ENCODE measurements at regions not wholly inside any gene's neighbourhood (a gene's known extent, or its start where the extent isn't known, plus 50 kb on each side); places are given as distances from the start of the nearest gene placed in this dataset.

DNA sequence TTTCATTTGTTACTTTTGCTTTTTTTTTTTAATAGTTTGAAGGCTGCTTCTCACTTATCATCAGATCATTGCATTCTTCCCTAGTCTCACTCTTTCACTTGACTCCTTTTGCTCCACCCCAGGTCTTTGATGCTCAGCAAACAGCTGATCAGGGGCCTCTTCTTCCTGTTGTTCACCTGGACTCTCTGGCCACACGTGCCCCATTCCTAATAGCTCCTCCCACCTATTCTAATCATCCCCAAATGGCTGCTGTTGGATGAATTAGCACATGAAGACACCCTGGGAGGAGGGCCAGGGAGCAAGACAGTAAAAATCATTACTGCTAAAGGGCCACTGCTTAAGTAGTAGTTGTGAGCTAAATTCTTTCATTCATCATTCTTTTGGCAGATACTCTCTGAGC is 119.5 kb downstream of the MAB21L3 start:
- Histone ChIP-seq H3K4me3 (ENCODE audit: insufficient read depth, low read length) (no peak overlapping the region), H2AFZ (ENCODE audit: low read length) (no peak overlapping the region), H3K27me3 (ENCODE audit: insufficient read depth, low read length) (no peaks in the 10 kb centered on the region), H3K79me2 (ENCODE audit: insufficient read depth, low read length) (no peaks in the 10 kb centered on the region), H3K36me3 (ENCODE audit: insufficient read depth, low read length) (no peaks in the 10 kb centered on the region), H3K4me2 (ENCODE audit: insufficient read depth, low read length) (no peak overlapping the region), H3K4me1 (ENCODE audit: insufficient read depth, low read length) (no peaks in the 10 kb centered on the region), H3K9me3 (ENCODE audit: low read depth, low read length) (no peaks in the 10 kb centered on the region), H4K20me1 (ENCODE audit: insufficient read depth, low read length) (no peaks in the 10 kb centered on the region), H3K27ac (ENCODE audit: low read depth, low read length) (no peak overlapping the region)
- no peak for DNase-seq (ENCODE audit: insufficient read length, low spot score, missing footprints)
- TF ChIP-seq, protein P1, sequence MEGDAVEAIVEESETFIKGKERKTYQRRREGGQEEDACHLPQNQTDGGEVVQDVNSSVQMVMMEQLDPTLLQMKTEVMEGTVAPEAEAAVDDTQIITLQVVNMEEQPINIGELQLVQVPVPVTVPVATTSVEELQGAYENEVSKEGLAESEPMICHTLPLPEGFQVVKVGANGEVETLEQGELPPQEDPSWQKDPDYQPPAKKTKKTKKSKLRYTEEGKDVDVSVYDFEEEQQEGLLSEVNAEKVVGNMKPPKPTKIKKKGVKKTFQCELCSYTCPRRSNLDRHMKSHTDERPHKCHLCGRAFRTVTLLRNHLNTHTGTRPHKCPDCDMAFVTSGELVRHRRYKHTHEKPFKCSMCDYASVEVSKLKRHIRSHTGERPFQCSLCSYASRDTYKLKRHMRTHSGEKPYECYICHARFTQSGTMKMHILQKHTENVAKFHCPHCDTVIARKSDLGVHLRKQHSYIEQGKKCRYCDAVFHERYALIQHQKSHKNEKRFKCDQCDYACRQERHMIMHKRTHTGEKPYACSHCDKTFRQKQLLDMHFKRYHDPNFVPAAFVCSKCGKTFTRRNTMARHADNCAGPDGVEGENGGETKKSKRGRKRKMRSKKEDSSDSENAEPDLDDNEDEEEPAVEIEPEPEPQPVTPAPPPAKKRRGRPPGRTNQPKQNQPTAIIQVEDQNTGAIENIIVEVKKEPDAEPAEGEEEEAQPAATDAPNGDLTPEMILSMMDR (IDR thresholded peaks at IDR 0.05; ENCODE audit: extremely low read depth, low read depth, low read length), result no peak

DNA sequence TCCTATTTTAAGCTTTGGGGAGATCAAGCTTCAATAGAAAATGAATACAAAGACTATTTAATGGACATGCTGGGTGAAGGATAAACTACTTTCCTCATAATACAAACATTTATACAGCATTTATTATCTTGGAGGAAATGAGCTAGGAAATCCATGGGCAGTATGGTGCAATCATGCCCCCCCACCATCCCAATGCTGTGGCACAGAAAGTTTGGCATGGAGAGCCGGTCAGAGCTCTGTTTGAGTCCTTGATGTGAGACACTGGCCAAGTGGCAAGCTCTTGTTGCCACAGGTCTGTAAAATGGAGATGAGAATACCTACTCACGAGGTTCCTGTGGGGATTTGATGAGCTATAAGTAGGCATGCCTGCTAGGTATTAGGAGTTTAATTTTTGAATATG is 120.6 kb downstream of the MAB21L3 start:
- no peaks in the 10 kb centered on the region for H3K27me3 ChIP-seq (ENCODE audit: insufficient read depth, low read length)
- TF ChIP-seq, protein P1 (IDR thresholded peaks at IDR 0.05; ENCODE audit: extremely low read depth, low read depth, low read length), result no peak

DNA sequence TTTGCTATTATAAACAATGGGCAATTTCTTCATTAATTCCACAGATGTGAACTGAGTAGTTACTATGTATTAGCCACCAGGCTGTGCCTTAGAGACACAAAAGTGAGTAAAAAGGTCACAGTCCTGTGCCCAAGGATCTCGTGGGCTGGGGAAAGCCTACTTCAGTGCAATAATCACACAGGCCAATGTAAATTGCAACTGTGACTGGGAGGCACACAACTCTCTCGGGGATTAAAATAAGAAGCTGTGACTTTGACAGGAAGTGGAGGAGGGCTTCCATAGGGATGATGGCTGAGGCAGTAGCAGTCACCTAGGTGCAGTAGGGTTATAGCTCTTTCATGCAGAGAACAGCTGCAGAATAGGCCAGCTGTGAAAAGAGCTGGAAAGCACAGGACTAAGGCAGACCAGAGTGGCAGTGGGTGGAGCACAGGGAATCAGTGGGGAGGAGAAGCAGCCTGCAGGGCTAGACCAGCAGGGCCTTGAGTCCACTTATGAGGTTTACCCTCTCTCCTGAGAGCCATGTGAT is 121.9 kb downstream of the MAB21L3 start:
- Histone ChIP-seq H3K4me3 (ENCODE audit: insufficient read depth, low read length) (no peak overlapping the region), H3K36me3 (ENCODE audit: insufficient read depth, low read length) (no peaks in the 10 kb centered on the region), H3K27me3 (ENCODE audit: insufficient read depth, low read length) (no peaks in the 10 kb centered on the region), H2AFZ (ENCODE audit: low read length) (no peak overlapping the region), H3K4me2 (ENCODE audit: insufficient read depth, low read length) (no peak overlapping the region), H3K9me3 (ENCODE audit: low read depth, low read length) (no peaks in the 10 kb centered on the region), H4K20me1 (ENCODE audit: insufficient read depth, low read length) (no peaks in the 10 kb centered on the region), H3K27ac (ENCODE audit: low read depth, low read length) (no peak overlapping the region), H3K4me1 (ENCODE audit: insufficient read depth, low read length) (no peaks in the 10 kb centered on the region), H3K79me2 (ENCODE audit: insufficient read depth, low read length) (no peaks in the 10 kb centered on the region)
- DNase-seq (ENCODE audit: insufficient read length, low spot score, missing footprints), result no peak
- TF ChIP-seq, protein P1 (IDR thresholded peaks at IDR 0.05; ENCODE audit: extremely low read depth, low read depth, low read length), result no peak

More for the DNA sequence above, 120.6 kb downstream of the MAB21L3 start:
- Histone ChIP-seq H3K27ac (ENCODE audit: low read depth, low read length) (no peak overlapping the region), H3K4me1 (ENCODE audit: insufficient read depth, low read length) (no peaks in the 10 kb centered on the region), H3K79me2 (ENCODE audit: insufficient read depth, low read length) (no peaks in the 10 kb centered on the region), H3K36me3 (ENCODE audit: insufficient read depth, low read length) (no peaks in the 10 kb centered on the region), H3K4me3 (ENCODE audit: insufficient read depth, low read length) (no peak overlapping the region), H2AFZ (ENCODE audit: low read length) (no peak overlapping the region), H3K4me2 (ENCODE audit: insufficient read depth, low read length) (no peak overlapping the region), H4K20me1 (ENCODE audit: insufficient read depth, low read length) (no peaks in the 10 kb centered on the region), H3K9me3 (ENCODE audit: low read depth, low read length) (no peaks in the 10 kb centered on the region)
- DNase-seq (ENCODE audit: insufficient read length, low spot score, missing footprints), result no peak

DNA sequence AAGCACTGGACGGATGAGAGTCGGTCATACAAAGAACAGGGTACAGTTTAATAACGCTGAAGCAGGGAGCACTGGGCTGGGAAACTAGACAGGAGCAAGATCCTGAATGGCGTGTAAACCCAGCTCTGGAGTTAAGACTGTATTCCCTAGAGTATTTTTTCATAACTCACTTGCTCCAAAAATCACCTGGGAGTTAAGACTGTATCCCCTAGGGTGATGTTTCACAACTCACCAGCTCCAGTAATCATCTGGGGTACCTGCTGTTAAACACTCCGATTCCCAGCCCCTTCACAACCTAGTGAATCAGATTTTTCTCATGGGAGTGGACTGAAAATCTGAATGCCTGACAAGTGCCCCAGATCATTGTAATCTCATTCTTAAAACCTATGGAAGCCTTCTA is 123.2 kb downstream of the MAB21L3 start:
- no peak overlapping the region for H3K27ac ChIP-seq (ENCODE audit: low read depth, low read length)
- H4K20me1 ChIP-seq (ENCODE audit: insufficient read depth, low read length), result no peaks in the 10 kb centered on the region
- TF ChIP-seq, protein P1 (IDR thresholded peaks at IDR 0.05; ENCODE audit: extremely low read depth, low read depth, low read length), result no peak
- no peaks in the 10 kb centered on the region for H3K9me3 ChIP-seq (ENCODE audit: low read depth, low read length)
- no peak overlapping the region for H3K4me3 ChIP-seq (ENCODE audit: insufficient read depth, low read length)
- no peak overlapping the region for H2AFZ ChIP-seq (ENCODE audit: low read length)
- no peaks in the 10 kb centered on the region for H3K4me1 ChIP-seq (ENCODE audit: insufficient read depth, low read length)
- no peak overlapping the region for H3K4me2 ChIP-seq (ENCODE audit: insufficient read depth, low read length)
- H3K79me2 ChIP-seq (ENCODE audit: insufficient read depth, low read length), result no peaks in the 10 kb centered on the region
- no peaks in the 10 kb centered on the region for H3K27me3 ChIP-seq (ENCODE audit: insufficient read depth, low read length)
- no peak for DNase-seq (ENCODE audit: insufficient read length, low spot score, missing footprints)
- no peaks in the 10 kb centered on the region for H3K36me3 ChIP-seq (ENCODE audit: insufficient read depth, low read length)
